VCaP (cell line): ENCODE measurements at regions not wholly inside any gene's neighbourhood (a gene's known extent, or its start where the extent isn't known, plus 50 kb on each side); places are given as distances from the start of the nearest gene placed in this dataset.

ENCODE experiments used
- H3K27ac ChIP-seq: fragments of 450-650 bp; 2 replicates; pipeline ENCODE4 v1.5.1; 2017
- CTCF ChIP-seq: fragments of 450-650 bp; conservative IDR thresholded peaks from 2 replicates; pipeline ENCODE4 v1.5.1; 2017; ENCODE audit warnings: mild to moderate bottlenecking, moderate library complexity

- no peak overlapping the region for H3K27ac ChIP-seq
- no peak for TF ChIP-seq CTCF
Measured at GRCh38 chr10:43872644-43873043, 224.0 kb upstream of the ZNF32 start.

GRCh38 chr10:43871545-43871944 is 222.9 kb upstream of the ZNF32 start:
- no peak overlapping the region for H3K27ac ChIP-seq
- TF ChIP-seq CTCF, result no peak

- H3K27ac ChIP-seq, result no peak overlapping the region
- TF ChIP-seq CTCF, result no peak
Measured at GRCh38 chr10:43870968-43871439, 222.3 kb upstream of the ZNF32 start.

- no peak for TF ChIP-seq CTCF
Measured at GRCh38 chr10:43869669-43870322, 221.1 kb upstream of the ZNF32 start.

GRCh38 chr10:43868952-43869351 is 220.3 kb upstream of the ZNF32 start:
- TF ChIP-seq CTCF, result no peak
- no peak overlapping the region for H3K27ac ChIP-seq

More at GRCh38 chr10:43869669-43870322, 221.1 kb upstream of the ZNF32 start:
- H3K27ac ChIP-seq, result no peak overlapping the region

- H3K27ac ChIP-seq, result no peak overlapping the region
- TF ChIP-seq CTCF, result no peak
Measured at GRCh38 chr10:43867667-43868565, 219.2 kb upstream of the ZNF32 start.

- TF ChIP-seq CTCF, result no peak
- no peak overlapping the region for H3K27ac ChIP-seq
Measured at GRCh38 chr10:43867113-43867512, 218.4 kb upstream of the ZNF32 start.
